Lower lobe of right lung (tissue), 2 donors: ENCODE measurements at regions not wholly inside any gene's neighbourhood (a gene's known extent, or its start where the extent isn't known, plus 50 kb on each side); places are given as distances from the start of the nearest gene placed in this dataset.

Source experiments
- ATAC-seq, 2 donors: fragments of 200-7000 bp; cut with Tn5 transposase; one replicate each; pipeline ENCODE4 v1.9.1; 2020 to 2022; ENCODE audit warnings: mild to moderate bottlenecking in 2 of 2, moderate library complexity in 2 of 2
- DNase-seq: peaks from one replicate; pipeline ENCODE4 v3.0.0-alpha.2; 2020
- H3K27ac ChIP-seq: fragments of 200-600 bp; one replicate; pipeline ENCODE4 v1.8.0; 2022
- H3K27me3 ChIP-seq: fragments of 200-600 bp; one replicate; pipeline ENCODE4 v1.8.0; 2022; ENCODE audit warnings: low read depth
- H3K36me3 ChIP-seq: fragments of 200-600 bp; one replicate; pipeline ENCODE4 v1.8.0; 2022; ENCODE audit warnings: mild to moderate bottlenecking
- H3K4me1 ChIP-seq: fragments of 200-600 bp; one replicate; pipeline ENCODE4 v1.8.0; 2022
- H3K4me3 ChIP-seq: fragments of 200-600 bp; one replicate; pipeline ENCODE4 v1.8.0; 2022; ENCODE audit warnings: mild to moderate bottlenecking
- H3K9me3 ChIP-seq: fragments of 200-600 bp; one replicate; pipeline ENCODE4 v1.8.0; 2022
- CTCF ChIP-seq: fragments of 200-600 bp; IDR thresholded peaks from one replicate; pipeline ENCODE4 v1.8.0; 2022; ENCODE audit warnings: antibody characterized with exemption, mild to moderate bottlenecking
- intact Hi-C: fragments of 100-400 bp; cut with DNase I; formaldehyde crosslinking; loops from one replicate; pipeline ENCODE4 v1.11.0; 2022
- donor health status: DM: no; HTN: yes; CAD: no; lungs with severe emphysema.

- Histone ChIP-seq H3K27ac (no peak overlapping the region), H3K36me3 (no peaks in the 10 kb centered on the region), H3K9me3 (no peaks in the 10 kb centered on the region), H3K4me1 (no peaks in the 10 kb centered on the region), H3K4me3 (peak overlapping the region; percentile 10), H3K27me3 (no peaks in the 10 kb centered on the region)
- no peak for TF ChIP-seq CTCF
- intact Hi-C loops, result no loop called here
- ATAC-seq (peak; percentile 74 to 94), DNase-seq (no peak)
Observed at GRCh38 chr2:228747483-228747882, 523.6 kb downstream of the PID1 start.

GRCh38 chr2:228738671-228739380 lies 532.3 kb downstream of the PID1 start:
- DNase-seq (no peak), ATAC-seq (no peak)
- Histone ChIP-seq H3K4me3 (no peak overlapping the region), H3K27me3 (no peaks in the 10 kb centered on the region), H3K9me3 (no peaks in the 10 kb centered on the region), H3K27ac (no peak overlapping the region), H3K36me3 (no peaks in the 10 kb centered on the region), H3K4me1 (no peaks in the 10 kb centered on the region)
- intact Hi-C loops, result no loop called here
- no peak for TF ChIP-seq CTCF

GRCh38 chr2:228735697-228736096 lies 535.4 kb downstream of the PID1 start:
- no peaks in the 10 kb centered on the region for H3K36me3 ChIP-seq
- no peak for DNase-seq
- H3K4me3 ChIP-seq, result no peak overlapping the region
- H3K27ac ChIP-seq, result no peak overlapping the region
- H3K9me3 ChIP-seq, result no peaks in the 10 kb centered on the region
- H3K27me3 ChIP-seq, result no peaks in the 10 kb centered on the region
- TF ChIP-seq CTCF, result no peak
- no peaks in the 10 kb centered on the region for H3K4me1 ChIP-seq
- intact Hi-C loops, result no loop called here
- ATAC-seq, result no peak

GRCh38 chr2:228731517-228731916 lies 539.6 kb downstream of the PID1 start:
- intact Hi-C loops, result no loop called here
- TF ChIP-seq CTCF, result no peak
- H3K27me3 ChIP-seq, result no peaks in the 10 kb centered on the region
- H3K36me3 ChIP-seq, result no peaks in the 10 kb centered on the region
- no peak overlapping the region for H3K27ac ChIP-seq
- H3K4me1 ChIP-seq, result no peaks in the 10 kb centered on the region
- no peak for ATAC-seq
- no peak overlapping the region for H3K4me3 ChIP-seq
- H3K9me3 ChIP-seq, result no peaks in the 10 kb centered on the region
- no peak for DNase-seq

- no peak overlapping the region for H3K4me3 ChIP-seq
- no peaks in the 10 kb centered on the region for H3K4me1 ChIP-seq
- no peak overlapping the region for H3K27ac ChIP-seq
- DNase-seq (no peak), ATAC-seq (no peak)
- intact Hi-C loops, result no loop called here
- no peaks in the 10 kb centered on the region for H3K36me3 ChIP-seq
- TF ChIP-seq CTCF, result no peak
- H3K27me3 ChIP-seq, result no peaks in the 10 kb centered on the region
- no peaks in the 10 kb centered on the region for H3K9me3 ChIP-seq
Observed at GRCh38 chr2:228728961-228729360, 542.1 kb downstream of the PID1 start.
